Stimulated activated memory B cell treated with anti-CD40 and anti-IgM and Interleukin-4, amounts not matched to agents 10 μg/mL and 1 μg/mL and 100 μg/mL, for 72 hours (primary cell): ENCODE measurements at regions not wholly inside any gene's neighbourhood (a gene's known extent, or its start where the extent isn't known, plus 50 kb on each side); places are given as distances from the start of the nearest gene placed in this dataset.

Experiments used
- ATAC-seq: fragments of 150-1000 bp; cut with Tn5 transposase; 2 replicates; pipeline ENCODE4 v1.10.0; 2021
- H3K27ac Mint-ChIP-seq: one replicate; pipeline ENCODE4 v1.8.0; 2022; ENCODE audit warnings: mild to moderate bottlenecking, mixed read lengths
- H3K27me3 Mint-ChIP-seq: one replicate; pipeline ENCODE4 v1.8.0; 2022; ENCODE audit warnings: mixed read lengths
- H3K36me3 Mint-ChIP-seq: one replicate; pipeline ENCODE4 v1.8.0; 2022; ENCODE audit warnings: mixed read lengths
- H3K4me1 Mint-ChIP-seq: one replicate; pipeline ENCODE4 v1.8.0; 2022; ENCODE audit warnings: mixed read lengths
- H3K4me3 Mint-ChIP-seq: one replicate; pipeline ENCODE4 v1.8.0; 2022; ENCODE audit warnings: mild to moderate bottlenecking, moderate library complexity, mixed read lengths
- H3K9me3 Mint-ChIP-seq: one replicate; pipeline ENCODE4 v1.8.0; 2022; ENCODE audit warnings: mixed read lengths

DNA sequence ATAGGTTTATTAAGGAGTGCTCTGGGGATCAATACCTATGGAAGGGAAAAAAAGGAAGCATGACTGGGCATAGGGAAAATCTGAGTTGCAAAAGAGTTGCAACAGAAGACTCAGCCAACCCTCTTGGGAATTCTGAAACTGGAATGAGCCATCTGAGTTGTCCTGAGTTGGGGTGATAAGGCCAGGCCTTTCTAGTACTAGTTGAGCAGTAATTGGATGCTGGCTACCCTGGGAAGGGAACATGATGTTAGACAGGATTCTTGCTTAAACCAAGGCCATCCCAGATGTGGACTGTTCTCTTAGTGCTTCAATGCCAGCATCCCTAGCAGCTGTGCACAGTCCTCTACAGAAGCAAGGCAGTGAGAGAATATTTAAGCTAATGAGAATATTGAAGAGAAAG, 348.8 kb upstream of the GULP1 start:
- ATAC-seq, result no peak
- no peak overlapping the region for H3K4me3 Mint-ChIP-seq
- no peaks in the 10 kb centered on the region for H3K36me3 Mint-ChIP-seq
- H3K27ac Mint-ChIP-seq, result no peak overlapping the region
- H3K27me3 Mint-ChIP-seq, result no peaks in the 10 kb centered on the region
- peaks cover 4% of the 10 kb centered on the region for H3K9me3 Mint-ChIP-seq
- H3K4me1 Mint-ChIP-seq, result no peaks in the 10 kb centered on the region

DNA sequence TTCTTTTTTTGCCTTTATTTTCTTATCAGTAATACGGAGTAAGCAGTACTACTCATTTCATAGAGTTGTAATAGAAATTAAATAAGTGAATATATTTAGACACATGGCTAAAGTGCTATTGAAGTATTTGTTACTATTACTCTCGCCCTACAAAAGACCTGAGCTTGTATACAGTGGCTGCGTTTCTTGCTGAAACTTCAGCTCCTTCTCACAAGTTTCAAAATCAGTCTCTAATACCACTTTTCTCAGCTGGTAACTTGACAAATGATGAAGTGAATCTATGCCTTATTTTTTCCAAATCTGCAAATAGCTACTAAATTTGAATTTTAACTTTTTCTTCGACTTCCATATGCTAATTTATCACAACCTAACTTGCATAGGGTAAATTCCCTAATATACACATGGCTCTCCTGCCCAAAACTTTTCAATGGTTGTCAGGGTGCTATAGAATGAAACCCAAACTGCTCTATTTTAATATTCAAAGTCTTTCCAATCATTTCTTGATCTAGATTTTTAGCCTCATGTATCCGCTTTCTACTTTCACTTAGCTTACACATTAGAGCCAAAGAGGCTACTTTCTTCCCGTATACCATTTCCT, 347.8 kb upstream of the GULP1 start:
- Mint-ChIP-seq H3K27ac (no peak overlapping the region), H3K4me3 (no peak overlapping the region), H3K27me3 (no peaks in the 10 kb centered on the region), H3K36me3 (no peaks in the 10 kb centered on the region), H3K9me3 (peaks cover 4% of the 10 kb centered on the region), H3K4me1 (no peaks in the 10 kb centered on the region)
- ATAC-seq, result no peak

DNA sequence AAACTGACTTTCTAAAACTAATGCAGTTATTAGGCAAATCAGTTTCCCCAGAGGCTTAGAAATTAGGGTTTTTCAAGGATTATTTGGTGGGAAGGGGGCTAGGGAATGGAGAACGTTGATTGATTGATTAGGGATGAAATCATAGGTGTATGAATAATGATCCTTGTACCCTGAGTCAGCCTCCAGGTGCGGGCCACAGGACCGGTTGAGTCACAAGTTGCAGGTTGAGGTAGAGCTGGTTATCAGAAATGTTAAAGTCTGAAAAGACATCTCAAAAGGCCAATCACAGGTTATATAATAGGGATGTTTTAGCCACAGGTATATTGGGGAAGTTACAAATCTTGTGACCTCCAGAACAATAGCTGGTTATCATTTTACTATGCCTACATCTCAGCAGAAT, 341.8 kb upstream of the GULP1 start:
- peaks cover 9% of the 10 kb centered on the region for H3K9me3 Mint-ChIP-seq
- H3K36me3 Mint-ChIP-seq, result no peaks in the 10 kb centered on the region
- no peaks in the 10 kb centered on the region for H3K27me3 Mint-ChIP-seq
- no peak overlapping the region for H3K27ac Mint-ChIP-seq
- H3K4me3 Mint-ChIP-seq, result no peak overlapping the region
- H3K4me1 Mint-ChIP-seq, result no peaks in the 10 kb centered on the region
- ATAC-seq, result no peak

DNA sequence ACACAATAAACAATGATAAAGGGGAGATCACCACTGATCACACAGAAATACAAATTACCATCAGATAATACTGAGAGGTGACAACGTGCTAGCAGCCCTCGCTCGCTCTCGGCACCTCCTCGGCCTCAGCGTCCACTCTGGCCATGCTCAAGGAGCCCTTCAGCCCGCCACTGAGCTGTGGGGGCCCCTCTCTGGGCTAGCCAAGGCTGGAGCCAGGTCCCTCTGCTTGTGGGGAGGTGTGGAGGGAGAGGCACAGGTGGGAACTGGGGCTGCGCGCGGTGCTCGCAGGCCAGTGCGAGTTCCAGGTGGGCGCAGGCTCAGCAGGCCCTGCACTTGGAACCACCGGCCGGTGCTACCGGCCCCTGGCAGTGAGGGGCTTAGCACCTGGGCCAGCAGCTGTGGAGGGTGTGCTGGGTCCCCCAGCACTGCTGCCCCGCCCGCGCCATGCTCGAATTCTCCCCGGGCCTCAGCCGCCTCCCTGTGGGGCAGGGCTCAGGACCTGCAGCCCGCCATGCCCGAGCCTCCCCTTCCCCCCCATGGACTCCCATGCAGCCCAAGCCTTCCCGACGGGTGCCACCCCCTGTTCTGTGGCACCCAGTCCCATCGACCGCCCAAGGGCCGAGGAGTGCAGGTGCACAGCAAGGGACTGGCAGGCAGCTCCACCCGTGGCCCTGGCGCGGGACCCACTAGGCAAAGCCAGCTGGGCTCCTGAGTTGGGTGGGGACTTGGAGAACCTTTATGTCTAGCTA, 340.0 kb upstream of the GULP1 start:
- no peaks in the 10 kb centered on the region for H3K4me1 Mint-ChIP-seq

DNA sequence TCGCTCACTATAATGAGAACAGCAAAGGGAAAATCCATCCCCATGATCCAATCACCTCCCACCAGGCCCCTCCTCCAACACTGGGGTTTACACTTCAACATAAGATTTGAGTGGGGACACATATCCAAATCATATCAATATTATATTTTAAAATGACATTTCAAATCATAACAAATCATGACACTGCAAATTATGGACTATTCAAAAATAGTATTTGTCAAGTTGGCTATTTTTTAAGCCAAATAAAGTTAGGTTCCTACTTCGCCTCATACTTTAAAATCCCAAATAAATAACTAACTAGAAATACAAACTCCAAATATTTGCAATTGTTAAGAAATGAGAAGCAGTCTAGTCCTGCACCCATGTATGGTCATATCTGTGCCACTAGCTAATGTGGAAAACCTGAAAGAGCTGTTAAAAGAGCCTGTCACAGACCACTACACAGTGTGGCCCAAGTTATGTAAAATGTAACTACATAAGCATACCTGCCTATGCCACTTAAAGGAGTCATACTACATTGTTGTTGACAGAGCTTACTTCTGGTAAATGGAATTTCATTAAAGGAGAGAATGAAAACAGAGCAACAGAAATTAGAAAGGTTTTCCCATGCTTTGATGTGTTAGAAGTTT, 334.7 kb upstream of the GULP1 start:
- no peaks in the 10 kb centered on the region for H3K27me3 Mint-ChIP-seq
- ATAC-seq, result no peak

More for the DNA sequence above, 340.0 kb upstream of the GULP1 start:
- Mint-ChIP-seq H3K36me3 (no peaks in the 10 kb centered on the region), H3K4me3 (no peak overlapping the region), H3K27me3 (no peaks in the 10 kb centered on the region), H3K27ac (no peak overlapping the region), H3K9me3 (peaks cover 12% of the 10 kb centered on the region)
- ATAC-seq, result no peak

DNA sequence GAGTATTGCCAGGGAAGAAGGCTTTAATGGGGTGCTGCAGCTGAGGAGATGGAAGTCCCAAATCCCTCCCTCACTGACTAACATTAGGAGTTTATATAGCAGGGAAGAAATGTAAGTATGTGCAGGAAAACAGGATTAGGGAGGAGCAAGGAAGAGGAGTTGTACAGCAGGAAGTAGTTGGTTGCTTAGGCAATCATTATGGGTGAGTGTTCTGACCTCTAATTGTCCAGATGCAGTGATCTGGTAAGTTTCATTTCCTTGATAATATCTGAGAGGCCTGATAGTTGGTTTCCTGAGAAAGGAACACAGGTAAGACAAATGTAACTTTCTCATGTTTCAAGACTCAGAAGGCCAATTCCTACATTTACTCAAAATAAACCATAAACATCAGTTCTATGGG, 331.9 kb upstream of the GULP1 start:
- ATAC-seq, result no peak
- Mint-ChIP-seq H3K9me3 (peaks cover 8% of the 10 kb centered on the region), H3K4me1 (no peaks in the 10 kb centered on the region), H3K4me3 (no peak overlapping the region), H3K27me3 (no peaks in the 10 kb centered on the region), H3K36me3 (no peaks in the 10 kb centered on the region), H3K27ac (no peak overlapping the region)

More for the DNA sequence above, 334.7 kb upstream of the GULP1 start:
- peaks cover 5% of the 10 kb centered on the region for H3K9me3 Mint-ChIP-seq
- H3K36me3 Mint-ChIP-seq, result no peaks in the 10 kb centered on the region
- H3K27ac Mint-ChIP-seq, result no peak overlapping the region
- no peaks in the 10 kb centered on the region for H3K4me1 Mint-ChIP-seq
- H3K4me3 Mint-ChIP-seq, result no peak overlapping the region

DNA sequence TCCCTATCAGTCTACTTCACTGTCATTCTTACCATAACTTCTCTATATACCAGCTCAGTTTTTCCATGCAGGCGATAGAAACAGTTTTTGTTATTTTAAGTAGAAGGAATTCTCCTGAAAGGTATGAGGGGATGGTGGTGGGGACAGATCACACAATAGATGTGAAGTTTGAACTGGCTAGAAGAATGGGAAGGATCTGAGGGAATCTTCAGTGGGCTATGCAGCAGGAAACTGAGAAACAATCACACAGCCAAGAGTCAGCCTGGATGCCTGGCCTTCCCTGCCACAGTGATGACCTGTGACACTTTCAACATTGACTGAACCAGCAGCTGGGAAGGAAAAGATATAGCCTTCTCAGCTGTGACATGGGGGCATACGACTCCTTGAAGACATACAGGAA, 329.1 kb upstream of the GULP1 start:
- Mint-ChIP-seq H3K4me3 (no peak overlapping the region), H3K27ac (no peak overlapping the region), H3K27me3 (no peaks in the 10 kb centered on the region), H3K36me3 (no peaks in the 10 kb centered on the region), H3K9me3 (peaks cover 6% of the 10 kb centered on the region), H3K4me1 (no peaks in the 10 kb centered on the region)
- ATAC-seq, result no peak

DNA sequence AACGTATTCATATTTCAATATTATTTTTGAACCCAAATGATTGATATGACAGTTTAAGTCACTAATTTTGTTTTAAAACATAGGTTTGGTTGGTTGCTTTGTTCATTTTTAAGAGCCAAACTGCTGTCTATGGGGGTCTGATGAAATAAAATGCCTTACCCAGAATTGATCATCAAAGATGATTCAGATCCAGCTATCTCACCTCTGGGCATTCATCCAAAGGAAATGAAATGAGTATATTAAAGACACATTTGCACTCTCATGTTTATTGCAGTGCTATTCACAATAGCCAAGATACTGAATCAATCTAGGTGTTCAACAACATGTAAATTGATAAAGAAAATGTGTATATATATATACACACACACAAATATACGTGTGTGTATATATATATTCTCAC, 326.9 kb upstream of the GULP1 start:
- H3K27me3 Mint-ChIP-seq, result no peaks in the 10 kb centered on the region
- no peak overlapping the region for H3K27ac Mint-ChIP-seq
- peaks cover 3% of the 10 kb centered on the region for H3K9me3 Mint-ChIP-seq
- H3K36me3 Mint-ChIP-seq, result no peaks in the 10 kb centered on the region
- no peak overlapping the region for H3K4me3 Mint-ChIP-seq
- no peaks in the 10 kb centered on the region for H3K4me1 Mint-ChIP-seq
- no peak for ATAC-seq

DNA sequence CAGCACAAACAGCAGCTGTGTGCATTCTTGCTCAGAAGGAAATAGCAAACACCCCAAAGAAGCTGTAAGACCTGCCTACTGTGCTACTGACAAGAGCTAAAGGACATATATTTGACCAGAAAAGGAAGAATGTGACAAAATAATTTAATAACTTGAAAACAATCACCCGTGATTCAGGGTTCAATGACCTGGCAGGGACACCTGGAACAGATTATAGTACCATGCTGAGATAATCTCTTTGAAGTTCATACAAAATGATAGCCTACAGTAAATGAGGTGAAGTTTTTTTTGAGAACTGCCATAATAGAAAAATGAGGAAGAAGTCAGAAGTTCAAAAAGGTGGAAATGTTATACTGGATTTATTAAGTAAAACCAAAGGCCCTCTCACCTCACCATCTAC, 324.8 kb upstream of the GULP1 start:
- Mint-ChIP-seq H3K36me3 (no peaks in the 10 kb centered on the region), H3K4me1 (no peaks in the 10 kb centered on the region), H3K4me3 (no peak overlapping the region), H3K27ac (no peak overlapping the region), H3K9me3 (peaks cover 3% of the 10 kb centered on the region), H3K27me3 (no peaks in the 10 kb centered on the region)
- no peak for ATAC-seq

DNA sequence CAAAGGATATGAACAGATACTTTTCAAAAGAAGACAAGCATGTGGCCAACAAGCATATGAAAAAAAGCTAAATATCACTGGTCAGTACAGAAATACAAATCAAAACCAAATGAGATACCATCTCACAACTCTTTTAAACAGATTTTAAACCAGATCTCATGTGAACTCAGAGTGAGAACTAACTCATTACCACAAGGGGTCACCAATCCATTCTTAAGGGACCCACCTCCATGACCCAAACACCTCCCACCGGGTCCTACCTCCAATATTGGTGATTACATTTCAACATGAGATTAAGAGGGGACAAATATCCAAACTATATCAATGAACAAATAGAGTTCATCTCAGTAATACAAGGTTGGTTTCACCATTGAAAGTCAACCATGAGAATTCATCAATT, 319.8 kb upstream of the GULP1 start:
- Mint-ChIP-seq H3K27me3 (no peaks in the 10 kb centered on the region), H3K36me3 (no peaks in the 10 kb centered on the region), H3K9me3 (no peaks in the 10 kb centered on the region), H3K27ac (no peak overlapping the region), H3K4me3 (no peak overlapping the region), H3K4me1 (no peaks in the 10 kb centered on the region)
- ATAC-seq, result no peak

DNA sequence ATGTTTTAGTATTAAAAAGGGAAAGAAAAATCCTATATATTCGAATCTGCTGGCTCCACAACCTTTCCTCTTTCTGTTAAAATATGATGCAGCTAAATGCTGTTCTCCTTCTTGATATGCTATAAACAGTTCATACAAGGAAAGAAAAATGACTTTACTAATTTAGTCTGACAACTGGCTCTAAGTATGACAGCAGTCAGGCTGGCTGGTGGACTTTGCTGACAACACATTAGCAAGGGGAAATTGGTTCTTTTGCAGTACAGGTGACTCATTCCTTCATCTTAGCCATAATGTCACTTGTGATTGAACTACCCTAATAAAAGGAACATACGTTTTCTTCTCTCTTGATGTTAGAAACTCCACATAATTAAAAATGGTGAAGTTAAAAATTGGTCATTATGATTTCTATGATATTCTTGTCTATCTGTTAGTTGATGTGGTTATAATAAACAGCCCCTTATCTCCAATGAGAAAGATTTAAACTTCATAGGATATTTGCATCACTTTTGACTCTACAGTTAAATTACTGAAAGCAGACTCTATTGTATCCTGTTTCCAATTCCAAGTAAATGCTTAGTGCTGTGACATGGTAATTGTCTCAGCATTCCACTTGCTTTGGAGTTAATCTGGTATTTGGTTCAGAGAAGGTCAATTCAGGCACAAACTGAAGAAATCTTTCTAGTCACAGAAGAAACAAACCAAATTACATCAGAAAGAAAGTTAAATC, 315.3 kb upstream of the GULP1 start:
- no peaks in the 10 kb centered on the region for H3K27me3 Mint-ChIP-seq
- H3K4me1 Mint-ChIP-seq, result no peaks in the 10 kb centered on the region
- no peak overlapping the region for H3K27ac Mint-ChIP-seq
- no peak overlapping the region for H3K4me3 Mint-ChIP-seq
- no peak for ATAC-seq
- no peaks in the 10 kb centered on the region for H3K36me3 Mint-ChIP-seq
- H3K9me3 Mint-ChIP-seq, result no peaks in the 10 kb centered on the region

DNA sequence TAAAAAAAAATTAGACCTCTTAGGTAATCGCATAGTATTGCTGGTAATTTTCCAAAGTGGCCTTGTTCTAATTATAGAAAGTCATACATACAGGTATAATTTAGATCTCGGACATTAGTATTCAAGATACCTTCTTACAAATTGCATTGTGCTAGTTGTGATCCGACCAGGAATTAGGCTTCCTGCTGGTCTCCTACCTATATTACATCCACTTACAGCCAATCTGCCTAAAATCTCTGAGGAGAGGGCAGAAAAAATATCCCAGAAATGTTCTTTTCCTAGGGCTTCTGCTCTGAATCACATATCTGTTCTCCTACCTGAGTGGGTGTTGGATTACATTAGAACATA, 314.7 kb upstream of the GULP1 start:
- H3K4me3 Mint-ChIP-seq, result no peak overlapping the region
- no peaks in the 10 kb centered on the region for H3K27me3 Mint-ChIP-seq
- no peak for ATAC-seq
- H3K36me3 Mint-ChIP-seq, result no peaks in the 10 kb centered on the region
- no peaks in the 10 kb centered on the region for H3K4me1 Mint-ChIP-seq
- no peaks in the 10 kb centered on the region for H3K9me3 Mint-ChIP-seq
- H3K27ac Mint-ChIP-seq, result no peak overlapping the region

DNA sequence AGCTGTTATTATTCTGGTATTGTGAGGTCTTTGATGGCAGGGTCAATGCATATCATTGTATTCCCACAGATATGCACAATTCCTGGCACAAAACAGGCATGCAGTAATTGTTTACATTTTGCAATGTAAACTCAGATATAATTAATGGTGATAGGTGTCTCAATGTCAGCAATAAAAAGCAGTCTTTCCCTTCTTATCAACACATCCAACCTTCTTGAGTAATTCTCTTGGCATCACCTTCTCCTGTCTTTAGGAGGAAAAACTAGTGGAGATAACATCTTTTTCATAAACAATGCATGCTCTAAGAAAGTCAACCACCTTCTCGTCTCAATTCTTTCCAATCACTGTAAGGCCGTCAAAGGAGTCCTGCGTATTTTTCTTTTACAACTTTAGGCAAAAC, 313.3 kb upstream of the GULP1 start:
- no peaks in the 10 kb centered on the region for H3K4me1 Mint-ChIP-seq
- no peaks in the 10 kb centered on the region for H3K36me3 Mint-ChIP-seq
- H3K9me3 Mint-ChIP-seq, result no peaks in the 10 kb centered on the region
- no peaks in the 10 kb centered on the region for H3K27me3 Mint-ChIP-seq
- no peak overlapping the region for H3K4me3 Mint-ChIP-seq
- H3K27ac Mint-ChIP-seq, result no peak overlapping the region
- no peak for ATAC-seq

DNA sequence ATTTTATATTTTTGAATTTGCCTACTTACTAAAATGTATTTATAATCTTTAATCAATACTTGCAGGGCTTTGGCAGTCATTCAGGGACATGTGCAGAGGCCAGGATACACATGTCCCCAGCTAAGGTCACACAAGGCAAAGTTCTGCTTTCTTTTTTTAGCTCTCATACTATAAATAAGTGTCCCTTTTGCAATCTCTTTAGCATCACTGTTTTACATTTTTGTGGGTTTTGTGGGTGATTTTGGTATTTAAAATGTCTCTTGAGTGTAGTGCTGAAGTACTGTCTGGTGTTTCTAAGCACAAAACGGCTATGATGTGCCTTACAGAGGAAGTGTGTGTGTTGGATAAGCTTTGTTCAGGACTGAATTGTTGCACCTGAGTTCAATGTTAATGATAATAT, 309.0 kb upstream of the GULP1 start:
- Mint-ChIP-seq H3K27me3 (no peaks in the 10 kb centered on the region), H3K4me1 (no peaks in the 10 kb centered on the region), H3K36me3 (no peaks in the 10 kb centered on the region), H3K27ac (no peak overlapping the region), H3K9me3 (no peaks in the 10 kb centered on the region), H3K4me3 (no peak overlapping the region)
- ATAC-seq, result no peak

DNA sequence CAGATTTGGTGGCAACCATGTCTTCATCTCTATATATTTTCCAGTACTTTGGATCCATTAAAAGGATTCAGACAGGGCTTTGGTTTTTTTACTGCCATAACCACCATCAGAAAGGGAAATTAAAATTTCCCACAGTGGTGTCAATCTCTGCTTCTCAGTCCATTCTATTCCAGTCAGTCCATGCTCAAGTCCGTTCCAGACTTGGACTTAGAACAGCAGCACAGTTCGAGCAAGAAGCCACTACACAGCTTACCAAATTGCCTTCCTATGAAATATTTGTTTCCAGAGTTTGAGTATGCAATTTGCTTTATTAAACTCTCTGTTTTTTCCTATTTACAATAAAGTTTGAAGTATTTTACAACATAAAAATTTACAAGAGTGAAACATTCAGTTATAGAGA, 306.5 kb upstream of the GULP1 start:
- Mint-ChIP-seq H3K36me3 (no peaks in the 10 kb centered on the region), H3K27me3 (no peaks in the 10 kb centered on the region), H3K9me3 (no peaks in the 10 kb centered on the region), H3K4me3 (no peak overlapping the region), H3K4me1 (peaks cover 6% of the 10 kb centered on the region), H3K27ac (no peak overlapping the region)
- ATAC-seq, result no peak

DNA sequence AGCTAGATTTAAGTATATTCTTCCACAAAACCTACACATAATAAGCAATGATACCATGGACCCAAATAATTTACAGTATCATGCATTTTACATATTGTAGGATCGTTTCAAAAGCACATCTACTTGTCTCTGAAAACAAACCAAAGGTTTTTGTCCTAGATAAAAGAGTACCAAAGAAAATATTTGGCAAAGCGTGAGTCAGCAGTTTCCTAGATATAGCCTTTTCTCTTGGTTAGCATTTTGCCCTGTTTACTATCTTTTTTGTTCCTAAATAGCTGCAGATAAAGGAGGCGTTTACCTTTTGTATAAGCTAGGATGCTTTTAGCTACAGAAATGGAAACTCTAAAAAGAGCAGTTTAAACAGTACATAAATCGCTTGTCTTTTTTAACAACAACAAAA, 305.8 kb upstream of the GULP1 start:
- no peaks in the 10 kb centered on the region for H3K9me3 Mint-ChIP-seq
- H3K4me3 Mint-ChIP-seq, result no peak overlapping the region
- peaks cover 6% of the 10 kb centered on the region for H3K4me1 Mint-ChIP-seq
- H3K27me3 Mint-ChIP-seq, result no peaks in the 10 kb centered on the region
- ATAC-seq, result no peak
- H3K36me3 Mint-ChIP-seq, result no peaks in the 10 kb centered on the region
- no peak overlapping the region for H3K27ac Mint-ChIP-seq
